ENCODE measurements at regions not wholly inside any gene's neighbourhood (a gene's known extent, or its start where the extent isn't known, plus 50 kb on each side); places are given as distances from the start of the nearest gene placed in this dataset.

- Histone ChIP-seq H3K27me3 (ENCODE audit: insufficient read depth, low read length, poor library complexity, severe bottlenecking) (no peaks in the 10 kb centered on the region), H3F3A (ENCODE audit: low read depth) (peaks cover 2% of the 10 kb centered on the region; the same call in 1 of the 2 replicates), H3K9me3 (ENCODE audit: insufficient read depth, low read depth, low read length) (peaks cover 22% of the 10 kb centered on the region; the same call in 1 of the 2 replicates), H3K9ac (ENCODE audit: low read depth, low read length, poor library complexity, severe bottlenecking) (no peak overlapping the region), H3K36me3 (ENCODE audit: insufficient read depth, low read length) (peaks cover 5% of the 10 kb centered on the region; the same call in 1 of the 2 replicates), H3K4me1 (ENCODE audit: insufficient read depth, low read length, poor library complexity, severe bottlenecking) (peaks cover 6% of the 10 kb centered on the region), H3K9me2 (replicated peaks; ENCODE audit: low read depth, low read length) (no peaks in the 10 kb centered on the region), H3K4me2 (ENCODE audit: low read depth, low read length, poor library complexity, severe bottlenecking) (no peak overlapping the region), H3K79me2 (ENCODE audit: insufficient read depth, low read length) (no peaks in the 10 kb centered on the region), H4K20me1 (ENCODE audit: insufficient read depth, low read length, poor library complexity, severe bottlenecking) (no peaks in the 10 kb centered on the region), H3K4me3 (ENCODE audit: low read length, poor library complexity, severe bottlenecking) (no peak overlapping the region), H2AFZ (ENCODE audit: low read length) (no peak overlapping the region)
- TF ChIP-seq EZH2phosphoT487 (IDR thresholded peaks at IDR 0.05; ENCODE audit: borderline replicate concordance), result no peak
Measured at GRCh38 chr17:63289931-63290330, 156.2 kb downstream of the CYB561 start.

GRCh38 chr17:63290351-63290750 lies 155.8 kb downstream of the CYB561 start:
- Histone ChIP-seq H3K9me2 (replicated peaks; ENCODE audit: low read depth, low read length) (no peaks in the 10 kb centered on the region), H3K9me3 (ENCODE audit: insufficient read depth, low read depth, low read length) (peaks cover 24% of the 10 kb centered on the region; the same call in 1 of the 2 replicates), H3K4me3 (ENCODE audit: low read length, poor library complexity, severe bottlenecking) (no peak overlapping the region), H2AFZ (ENCODE audit: low read length) (no peak overlapping the region), H3K9ac (ENCODE audit: low read depth, low read length, poor library complexity, severe bottlenecking) (no peak overlapping the region), H3K4me1 (ENCODE audit: insufficient read depth, low read length, poor library complexity, severe bottlenecking) (peaks cover 10% of the 10 kb centered on the region), H3K79me2 (ENCODE audit: insufficient read depth, low read length) (no peaks in the 10 kb centered on the region), H3F3A (ENCODE audit: low read depth) (peaks cover 6% of the 10 kb centered on the region), H3K27me3 (ENCODE audit: insufficient read depth, low read length, poor library complexity, severe bottlenecking) (no peaks in the 10 kb centered on the region), H3K36me3 (ENCODE audit: insufficient read depth, low read length) (peaks cover 5% of the 10 kb centered on the region; the same call in 1 of the 2 replicates), H3K4me2 (ENCODE audit: low read depth, low read length, poor library complexity, severe bottlenecking) (no peak overlapping the region), H4K20me1 (ENCODE audit: insufficient read depth, low read length, poor library complexity, severe bottlenecking) (no peaks in the 10 kb centered on the region)
- no peak for TF ChIP-seq EZH2phosphoT487 (IDR thresholded peaks at IDR 0.05; ENCODE audit: borderline replicate concordance)
- no peak for TF ChIP-seq CTCF (conservative IDR thresholded peaks at IDR 0.05; ENCODE audit: low read length)

- Histone ChIP-seq H3F3A (ENCODE audit: low read depth) (peaks cover 10% of the 10 kb centered on the region), H3K9ac (ENCODE audit: low read depth, low read length, poor library complexity, severe bottlenecking) (no peak overlapping the region), H3K9me3 (ENCODE audit: insufficient read depth, low read depth, low read length) (peaks cover 20% of the 10 kb centered on the region; the same call in 1 of the 2 replicates), H4K20me1 (ENCODE audit: insufficient read depth, low read length, poor library complexity, severe bottlenecking) (no peaks in the 10 kb centered on the region), H3K4me3 (ENCODE audit: low read length, poor library complexity, severe bottlenecking) (no peak overlapping the region), H2AFZ (ENCODE audit: low read length) (no peak overlapping the region), H3K36me3 (ENCODE audit: insufficient read depth, low read length) (peaks cover 1% of the 10 kb centered on the region; the same call in 1 of the 2 replicates), H3K9me2 (replicated peaks; ENCODE audit: low read depth, low read length) (no peaks in the 10 kb centered on the region), H3K27me3 (ENCODE audit: insufficient read depth, low read length, poor library complexity, severe bottlenecking) (no peaks in the 10 kb centered on the region), H3K79me2 (ENCODE audit: insufficient read depth, low read length) (no peaks in the 10 kb centered on the region), H3K4me1 (ENCODE audit: insufficient read depth, low read length, poor library complexity, severe bottlenecking) (peaks cover 14% of the 10 kb centered on the region), H3K4me2 (ENCODE audit: low read depth, low read length, poor library complexity, severe bottlenecking) (no peak overlapping the region)
- TF ChIP-seq EZH2phosphoT487 (IDR thresholded peaks at IDR 0.05; ENCODE audit: borderline replicate concordance) (no peak), CTCF (conservative IDR thresholded peaks at IDR 0.05; ENCODE audit: low read length) (no peak)
Measured at GRCh38 chr17:63290784-63291183, 155.3 kb downstream of the CYB561 start.

GRCh38 chr17:63291258-63291657 lies 154.8 kb downstream of the CYB561 start:
- H3K4me3 ChIP-seq (ENCODE audit: low read length, poor library complexity, severe bottlenecking), result no peak overlapping the region
- H3K36me3 ChIP-seq (ENCODE audit: insufficient read depth, low read length), result no peaks in the 10 kb centered on the region
- no peak for TF ChIP-seq EZH2phosphoT487 (IDR thresholded peaks at IDR 0.05; ENCODE audit: borderline replicate concordance)
- H3K9me2 ChIP-seq (replicated peaks; ENCODE audit: low read depth, low read length), result no peaks in the 10 kb centered on the region
- H3F3A ChIP-seq (ENCODE audit: low read depth), result peaks cover 14% of the 10 kb centered on the region
- H3K9ac ChIP-seq (ENCODE audit: low read depth, low read length, poor library complexity, severe bottlenecking), result no peak overlapping the region
- no peaks in the 10 kb centered on the region for H3K79me2 ChIP-seq (ENCODE audit: insufficient read depth, low read length)
- peaks cover 17% of the 10 kb centered on the region for H3K4me1 ChIP-seq (ENCODE audit: insufficient read depth, low read length, poor library complexity, severe bottlenecking)
- no peak overlapping the region for H3K4me2 ChIP-seq (ENCODE audit: low read depth, low read length, poor library complexity, severe bottlenecking)
- H2AFZ ChIP-seq (ENCODE audit: low read length), result no peak overlapping the region
- H3K9me3 ChIP-seq (ENCODE audit: insufficient read depth, low read depth, low read length), result peaks cover 17% of the 10 kb centered on the region
- H4K20me1 ChIP-seq (ENCODE audit: insufficient read depth, low read length, poor library complexity, severe bottlenecking), result no peaks in the 10 kb centered on the region
- H3K27me3 ChIP-seq (ENCODE audit: insufficient read depth, low read length, poor library complexity, severe bottlenecking), result no peaks in the 10 kb centered on the region
